GM12878 (cell line): ENCODE measurements at regions not wholly inside any gene's neighbourhood (a gene's known extent, or its start where the extent isn't known, plus 50 kb on each side); places are given as distances from the start of the nearest gene placed in this dataset.

ENCODE experiments used
- ATAC-seq: fragments of 200-7000 bp; cut with Tn5 transposase; 3 replicates; pipeline ENCODE4 v1.9.1; 2020; ENCODE audit warnings: mild to moderate bottlenecking, moderate library complexity
- BruUV-seq: library from RNA; stranded (reverse); fragments of 400-500 nt; replicated peaks from 2 replicates; lab custom pipeline; 2021; lab: Mats Ljungman, UMichigan
- CTCF ChIA-PET: fragments of 300-600 bp; sonication (Branson Sonifier 250); formaldehyde crosslinking; extraction: SDS; loops from one replicate; lab custom pipeline; 2021; ENCODE audit warnings: inconsistent platforms; lab: Yijun Ruan, JAX
- POLR2A ChIA-PET: fragments of 350-600 bp; formaldehyde crosslinking; extraction: SDS; loops from one replicate; lab custom pipeline; 2021; ENCODE audit warnings: inconsistent platforms; lab: Charles Lee
- RAD21 ChIA-PET: fragments of 300-600 bp; sonication (Branson Sonifier 250); formaldehyde crosslinking; loops from one replicate; lab custom pipeline; 2023; ENCODE audit warnings: antibody characterized with exemption; ENCODE audit not compliant: unreplicated experiment; lab: Charles Lee
- SMC1A ChIA-PET: fragments of 300-600 bp; sonication (Branson Sonifier 250); formaldehyde crosslinking; loops from one replicate; lab custom pipeline; 2023; ENCODE audit not compliant: unreplicated experiment, uncharacterized antibody; lab: Charles Lee
- DNase-seq: peaks from one replicate; pipeline ENCODE4 v3.0.0-alpha.2; 2011; ENCODE audit warnings: low read depth, low spot score
- FAIRE-seq: peaks from 3 replicates; lab custom pipeline; 2011; peaks lifted over from hg19 to GRCh38; lab: Jason Lieb, UNC
- H2AFZ ChIP-seq: 2 replicates; pipeline ENCODE4 v1.6.0; 2011; ENCODE audit warnings: low read depth, low read length, control low read depth; ENCODE audit not compliant: control insufficient read depth
- H3K27ac ChIP-seq: 2 replicates; pipeline ENCODE4 v1.5.1; 2011; ENCODE audit warnings: control low read depth; ENCODE audit not compliant: control insufficient read depth, insufficient read depth
- H3K27me3 ChIP-seq, 2 experiments: replicated peaks in 1 of 2; 2 replicates each; pipeline versions ENCODE4 v1.6.0 to v1.6.1; 2011; ENCODE audit warnings: low read length in 1 of 2; ENCODE audit not compliant: control insufficient read depth in 2 of 2, insufficient read depth in 2 of 2
- H3K36me3 ChIP-seq, 2 experiments: 2 replicates each; pipeline ENCODE4 v1.5.1; 2011; ENCODE audit warnings: low read length in 1 of 2; ENCODE audit not compliant: control insufficient read depth in 2 of 2, insufficient read depth in 2 of 2
- H3K4me1 ChIP-seq: 2 replicates; pipeline ENCODE4 v1.6.1; 2011; ENCODE audit warnings: mild to moderate bottlenecking, low read length, moderate library complexity, mixed read lengths; ENCODE audit not compliant: control insufficient read depth, insufficient read depth
- H3K4me2 ChIP-seq: 2 replicates; pipeline ENCODE4 v1.6.0; 2011; ENCODE audit warnings: control low read depth; ENCODE audit not compliant: control insufficient read depth, insufficient read depth
- H3K4me3 ChIP-seq: fragments of 200-600 bp; sonication (generic); 2 replicates; pipeline ENCODE4 v1.5.1; 2016
- H3K79me2 ChIP-seq: 2 replicates; pipeline ENCODE4 v1.6.0; 2011; ENCODE audit warnings: low read length; ENCODE audit not compliant: control insufficient read depth, insufficient read depth
- H3K9ac ChIP-seq: 2 replicates; pipeline ENCODE4 v1.8.0; 2011; ENCODE audit warnings: low read length, control low read depth, mixed read lengths; ENCODE audit not compliant: control insufficient read depth, insufficient read depth
- H3K9me3 ChIP-seq: replicated peaks from 3 replicates; pipeline ENCODE4 v1.5.1; 2011; ENCODE audit warnings: mild to moderate bottlenecking, low read length; ENCODE audit not compliant: control insufficient read depth, insufficient read depth
- H4K20me1 ChIP-seq: 2 replicates; pipeline ENCODE4 v1.6.0; 2011; ENCODE audit not compliant: control insufficient read depth, insufficient read depth
- CBX5 ChIP-seq: sonication (generic); IDR thresholded peaks from 2 replicates; pipeline ENCODE4 v1.6.1; 2016; ENCODE audit warnings: low read depth, moderate library complexity, mild to moderate bottlenecking, inconsistent platforms
- CTCF ChIP-seq, 3 experiments: IDR thresholded peaks in 2 of 3; conservative IDR thresholded peaks in 1 of 3; 2 replicates each; pipeline ENCODE4 v1.5.1; 2011; ENCODE audit warnings: low read depth in 3 of 3, low read length in 3 of 3, mild to moderate bottlenecking in 3 of 3, control low read depth in 2 of 3, moderate library complexity in 2 of 3, inconsistent platforms in 1 of 3, mixed read lengths in 1 of 3; ENCODE audit not compliant: control insufficient read depth in 2 of 3, insufficient read depth in 1 of 3; ENCODE audit errors: extremely low read depth in 1 of 3
- E2F4 ChIP-seq: IDR thresholded peaks from 2 replicates; pipeline ENCODE4 v1.6.1; 2012; ENCODE audit warnings: low read depth, low read length, improper control_type of control experiment
- EGR1 ChIP-seq, 2 experiments: IDR thresholded peaks; 1 replicate in 1 of 2; 2 replicates in 1 of 2; pipeline ENCODE4 v1.6.1; 2011 to 2012; ENCODE audit warnings: low read depth in 2 of 2, low read length in 2 of 2, borderline replicate concordance in 1 of 2, mild to moderate bottlenecking in 1 of 2, moderate library complexity in 1 of 2
- MTA3 ChIP-seq: IDR thresholded peaks from 2 replicates; pipeline ENCODE4 v1.6.1; 2012; ENCODE audit warnings: low read length, inconsistent platforms, borderline replicate concordance
- NBN ChIP-seq: fragments of 450-650 bp; IDR thresholded peaks from 2 replicates; pipeline ENCODE4 v1.6.1; 2016
- NFYB ChIP-seq: IDR thresholded peaks from 2 replicates; pipeline ENCODE4 v1.6.1; 2011; ENCODE audit warnings: low read depth, mild to moderate bottlenecking, low read length, improper control_type of control experiment, moderate library complexity; ENCODE audit not compliant: insufficient read depth
- POLR2A ChIP-seq: IDR thresholded peaks from 2 replicates; pipeline ENCODE4 v1.6.1; 2011; ENCODE audit warnings: low read depth, mild to moderate bottlenecking, low read length
- SMAD1 ChIP-seq: fragments of 450-650 bp; IDR thresholded peaks from 2 replicates; pipeline ENCODE4 v1.6.1; 2018; ENCODE audit warnings: mild to moderate bottlenecking, low read depth; ENCODE audit not compliant: partially characterized antibody
- STAT3 ChIP-seq: IDR thresholded peaks from 2 replicates; pipeline ENCODE4 v1.6.1; 2011; ENCODE audit warnings: low read depth, low read length, improper control_type of control experiment
- ZNF24 ChIP-seq: fragments of 450-650 bp; IDR thresholded peaks from 2 replicates; pipeline ENCODE4 v1.6.1; 2017; ENCODE audit warnings: antibody characterized with exemption, mild to moderate bottlenecking
- WGBS: methylation state at CpG from one replicate; pipeline ENCODE4 v1.1.6; 2016; ENCODE audit warnings: low lambda C conversion rate; ENCODE audit not compliant: insufficient replicate concordance, insufficient coverage; ENCODE audit errors: missing lambda C conversion rate; 5-methylcytosine and 5-hydroxymethylcytosine counted together
- in situ Hi-C: fragments of 300-500 bp; cut with MboI; formaldehyde crosslinking; loops from 9 replicates; pipeline ENCODE4 v1.14.3; 2018; ENCODE audit warnings: mixed read lengths
- intact Hi-C: fragments of 100-400 bp; cut with micrococcal nuclease; formaldehyde crosslinking; loops from one replicate; pipeline ENCODE4 v1.14.2; 2022; ENCODE audit not compliant: unreplicated experiment
- TF ChIP-seq, protein P1 (sequence below): fragments of 450-650 bp; IDR thresholded peaks from 2 replicates; pipeline ENCODE4 v1.6.1; 2016; ENCODE audit warnings: mild to moderate bottlenecking, moderate library complexity, borderline replicate concordance
- TF ChIP-seq, protein P2 (sequence below): fragments of 450-650 bp; IDR thresholded peaks from 2 replicates; pipeline ENCODE4 v1.6.1; 2017; ENCODE audit warnings: mild to moderate bottlenecking, low read depth, inconsistent platforms; ENCODE audit not compliant: poor library complexity, severe bottlenecking
- TF ChIP-seq, protein P3 (sequence below): IDR thresholded peaks from 2 replicates; pipeline ENCODE4 v1.6.1; 2011; ENCODE audit warnings: low read depth, low read length, improper control_type of control experiment, borderline replicate concordance

DNA sequence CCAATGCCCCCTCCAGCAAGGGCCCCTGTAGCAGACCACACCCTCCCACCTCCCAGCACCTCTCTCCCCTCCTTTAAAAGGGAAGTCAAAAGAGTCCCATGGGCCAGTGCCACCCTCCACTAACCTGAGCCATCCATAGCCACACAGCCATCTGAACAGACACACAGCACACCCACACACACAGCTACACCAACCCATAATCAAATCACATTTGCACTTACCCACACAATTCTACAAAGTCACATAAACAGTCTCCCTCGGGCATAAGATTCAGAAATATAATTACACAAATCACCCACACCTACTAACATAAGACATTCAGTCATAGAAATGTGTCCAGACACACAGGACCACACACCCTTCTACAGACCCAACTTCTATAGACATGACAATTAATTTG is 96.3 kb downstream of the HIF1AN start:
- Histone ChIP-seq H3K27ac (no peak overlapping the region), H3K27me3 (peaks cover 0 to 2% of the 10 kb centered on the region in 2 experiments; a peak in 2 of 4 replicates), H4K20me1 (no peaks in the 10 kb centered on the region), H3K4me2 (no peak overlapping the region), H3K9me3 (no peaks in the 10 kb centered on the region), H3K4me1 (no peaks in the 10 kb centered on the region), H3K36me3 (no peaks in the 10 kb centered on the region), H3K9ac (no peak overlapping the region), H3K4me3 (no peak overlapping the region), H3K79me2 (no peaks in the 10 kb centered on the region), H2AFZ (no peak overlapping the region)
- ChIA-PET RAD21 (no interaction called here), SMC1A (no interaction called here), POLR2A (no interaction called here), CTCF (no interaction called here)
- 0% methylated on average over 1 of the region's 1 CpG for WGBS
- DNase-seq = no peak
- in situ Hi-C loops = no loop called here
- no peak for FAIRE-seq
- BruUV-seq = no TSS peak
- intact Hi-C loops = no loop called here
- ATAC-seq = no peak
- TF ChIP-seq E2F4 (no peak), ZNF24 (no peak), SMAD1 (no peak), NBN (no peak), POLR2A (no peak), EGR1 (IDR thresholded peaks at IDR 0.05; ENCODE audit: borderline replicate concordance in 1 of 2, low read depth in 2 of 2, low read length in 2 of 2) (no peak), NFYB (no peak), CTCF (IDR thresholded peaks at IDR 0.05 in 2 of 3, conservative IDR thresholded peaks at IDR 0.05 in 1 of 3; ENCODE audit: control insufficient read depth in 2 of 3, extremely low read depth in 1 of 3, insufficient read depth in 1 of 3, low read depth in 3 of 3, low read length in 3 of 3) (no peak), MTA3 (no peak), CBX5 (no peak), STAT3 (no peak)
- TF ChIP-seq, protein P1, sequence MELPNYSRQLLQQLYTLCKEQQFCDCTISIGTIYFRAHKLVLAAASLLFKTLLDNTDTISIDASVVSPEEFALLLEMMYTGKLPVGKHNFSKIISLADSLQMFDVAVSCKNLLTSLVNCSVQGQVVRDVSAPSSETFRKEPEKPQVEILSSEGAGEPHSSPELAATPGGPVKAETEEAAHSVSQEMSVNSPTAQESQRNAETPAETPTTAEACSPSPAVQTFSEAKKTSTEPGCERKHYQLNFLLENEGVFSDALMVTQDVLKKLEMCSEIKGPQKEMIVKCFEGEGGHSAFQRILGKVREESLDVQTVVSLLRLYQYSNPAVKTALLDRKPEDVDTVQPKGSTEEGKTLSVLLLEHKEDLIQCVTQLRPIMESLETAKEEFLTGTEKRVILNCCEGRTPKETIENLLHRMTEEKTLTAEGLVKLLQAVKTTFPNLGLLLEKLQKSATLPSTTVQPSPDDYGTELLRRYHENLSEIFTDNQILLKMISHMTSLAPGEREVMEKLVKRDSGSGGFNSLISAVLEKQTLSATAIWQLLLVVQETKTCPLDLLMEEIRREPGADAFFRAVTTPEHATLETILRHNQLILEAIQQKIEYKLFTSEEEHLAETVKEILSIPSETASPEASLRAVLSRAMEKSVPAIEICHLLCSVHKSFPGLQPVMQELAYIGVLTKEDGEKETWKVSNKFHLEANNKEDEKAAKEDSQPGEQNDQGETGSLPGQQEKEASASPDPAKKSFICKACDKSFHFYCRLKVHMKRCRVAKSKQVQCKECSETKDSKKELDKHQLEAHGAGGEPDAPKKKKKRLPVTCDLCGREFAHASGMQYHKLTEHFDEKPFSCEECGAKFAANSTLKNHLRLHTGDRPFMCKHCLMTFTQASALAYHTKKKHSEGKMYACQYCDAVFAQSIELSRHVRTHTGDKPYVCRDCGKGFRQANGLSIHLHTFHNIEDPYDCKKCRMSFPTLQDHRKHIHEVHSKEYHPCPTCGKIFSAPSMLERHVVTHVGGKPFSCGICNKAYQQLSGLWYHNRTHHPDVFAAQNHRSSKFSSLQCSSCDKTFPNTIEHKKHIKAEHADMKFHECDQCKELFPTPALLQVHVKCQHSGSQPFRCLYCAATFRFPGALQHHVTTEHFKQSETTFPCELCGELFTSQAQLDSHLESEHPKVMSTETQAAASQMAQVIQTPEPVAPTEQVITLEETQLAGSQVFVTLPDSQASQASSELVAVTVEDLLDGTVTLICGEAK = no peak
- TF ChIP-seq, protein P2, sequence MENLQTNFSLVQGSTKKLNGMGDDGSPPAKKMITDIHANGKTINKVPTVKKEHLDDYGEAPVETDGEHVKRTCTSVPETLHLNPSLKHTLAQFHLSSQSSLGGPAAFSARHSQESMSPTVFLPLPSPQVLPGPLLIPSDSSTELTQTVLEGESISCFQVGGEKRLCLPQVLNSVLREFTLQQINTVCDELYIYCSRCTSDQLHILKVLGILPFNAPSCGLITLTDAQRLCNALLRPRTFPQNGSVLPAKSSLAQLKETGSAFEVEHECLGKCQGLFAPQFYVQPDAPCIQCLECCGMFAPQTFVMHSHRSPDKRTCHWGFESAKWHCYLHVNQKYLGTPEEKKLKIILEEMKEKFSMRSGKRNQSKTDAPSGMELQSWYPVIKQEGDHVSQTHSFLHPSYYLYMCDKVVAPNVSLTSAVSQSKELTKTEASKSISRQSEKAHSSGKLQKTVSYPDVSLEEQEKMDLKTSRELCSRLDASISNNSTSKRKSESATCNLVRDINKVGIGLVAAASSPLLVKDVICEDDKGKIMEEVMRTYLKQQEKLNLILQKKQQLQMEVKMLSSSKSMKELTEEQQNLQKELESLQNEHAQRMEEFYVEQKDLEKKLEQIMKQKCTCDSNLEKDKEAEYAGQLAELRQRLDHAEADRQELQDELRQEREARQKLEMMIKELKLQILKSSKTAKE = no peak
- TF ChIP-seq, protein P3, sequence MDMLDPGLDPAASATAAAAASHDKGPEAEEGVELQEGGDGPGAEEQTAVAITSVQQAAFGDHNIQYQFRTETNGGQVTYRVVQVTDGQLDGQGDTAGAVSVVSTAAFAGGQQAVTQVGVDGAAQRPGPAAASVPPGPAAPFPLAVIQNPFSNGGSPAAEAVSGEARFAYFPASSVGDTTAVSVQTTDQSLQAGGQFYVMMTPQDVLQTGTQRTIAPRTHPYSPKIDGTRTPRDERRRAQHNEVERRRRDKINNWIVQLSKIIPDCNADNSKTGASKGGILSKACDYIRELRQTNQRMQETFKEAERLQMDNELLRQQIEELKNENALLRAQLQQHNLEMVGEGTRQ = no peak
